OCI-LY1 (cell line): ENCODE measurements at regions not wholly inside any gene's neighbourhood (a gene's known extent, or its start where the extent isn't known, plus 50 kb on each side); places are given as distances from the start of the nearest gene placed in this dataset.

Experiments
- H2AFZ ChIP-seq: fragments of 200-600 bp; sonication (generic), shearing (Covaris generic); 2 replicates; pipeline ENCODE4 v1.6.0; 2014; ENCODE audit warnings: antibody characterized with exemption, mild to moderate bottlenecking, low read length
- H3F3A ChIP-seq: fragments of 200-600 bp; sonication (generic), shearing (Covaris generic); 2 replicates; pipeline ENCODE4 v1.6.0; 2014; ENCODE audit warnings: mild to moderate bottlenecking, antibody characterized with exemption, low read length, moderate library complexity; ENCODE audit not compliant: insufficient read depth
- H3K27ac ChIP-seq: fragments of 200-600 bp; sonication (generic); 2 replicates; pipeline ENCODE4 v1.5.1; 2014; ENCODE audit warnings: low read length, mixed run types, mild to moderate bottlenecking, low read depth; ENCODE audit not compliant: poor library complexity, severe bottlenecking
- H3K27me3 ChIP-seq: fragments of 200-600 bp; sonication (generic); 2 replicates; pipeline ENCODE4 v1.6.0; 2014; ENCODE audit warnings: antibody characterized with exemption, mild to moderate bottlenecking, low read length, moderate library complexity; ENCODE audit not compliant: insufficient read depth
- H3K36me3 ChIP-seq: fragments of 200-600 bp; sonication (generic); 2 replicates; pipeline ENCODE4 v1.6.1; 2014; ENCODE audit warnings: mild to moderate bottlenecking, antibody characterized with exemption, low read length, moderate library complexity, mixed read lengths; ENCODE audit not compliant: insufficient read depth
- H3K4me1 ChIP-seq: fragments of 200-600 bp; sonication (generic); 2 replicates; pipeline ENCODE4 v1.5.1; 2014; ENCODE audit warnings: mild to moderate bottlenecking, low read length, moderate library complexity; ENCODE audit not compliant: insufficient read depth, severe bottlenecking
- H3K4me2 ChIP-seq: fragments of 200-600 bp; sonication (generic), shearing (Covaris generic); 2 replicates; pipeline ENCODE4 v1.6.1; 2014; ENCODE audit warnings: low read length
- H3K4me3 ChIP-seq: fragments of 200-600 bp; sonication (generic); 2 replicates; pipeline ENCODE4 v1.5.1; 2014; ENCODE audit warnings: low read length, low read depth, mild to moderate bottlenecking, mixed read lengths; ENCODE audit not compliant: poor library complexity, severe bottlenecking
- H3K79me2 ChIP-seq: fragments of 200-600 bp; shearing (Covaris generic); 2 replicates; pipeline ENCODE4 v1.6.1; 2016; ENCODE audit warnings: mixed run types, low read length, mixed read lengths; ENCODE audit not compliant: insufficient read depth
- H3K9ac ChIP-seq: fragments of 200-600 bp; sonication (generic), shearing (Covaris generic); 2 replicates; pipeline ENCODE4 v1.6.1; 2014; ENCODE audit warnings: mild to moderate bottlenecking, low read length, mixed read lengths
- H3K9me2 ChIP-seq: fragments of 200-600 bp; sonication (generic), shearing (Covaris generic); 2 replicates; pipeline ENCODE4 v1.6.1; 2014; ENCODE audit warnings: low read depth, mild to moderate bottlenecking, low read length, mixed read lengths
- H3K9me3 ChIP-seq: fragments of 200-600 bp; shearing (Covaris generic); 2 replicates; pipeline ENCODE4 v1.6.1; 2014; ENCODE audit warnings: low read length, mixed read lengths
- H4K20me1 ChIP-seq: fragments of 200-600 bp; sonication (generic), shearing (Covaris generic); 2 replicates; pipeline ENCODE4 v1.6.0; 2016; ENCODE audit warnings: mild to moderate bottlenecking, low read length; ENCODE audit not compliant: insufficient read depth
- CTCF ChIP-seq: fragments of 200-600 bp; sonication (generic), shearing (Covaris generic); IDR thresholded peaks from 2 replicates; pipeline ENCODE4 v1.5.1; 2017; ENCODE audit warnings: mild to moderate bottlenecking, antibody characterized with exemption, low read length, moderate library complexity, mixed read lengths
- EZH2 ChIP-seq: fragments of 200-600 bp; sonication (generic), shearing (Covaris generic); IDR thresholded peaks from 2 replicates; pipeline ENCODE4 v1.8.0; 2017; ENCODE audit warnings: borderline replicate concordance, mixed run types, mild to moderate bottlenecking, antibody characterized with exemption, low read length, moderate library complexity, mixed read lengths

GRCh38 chr15:87707071-87707470 is 549.5 kb downstream of the NTRK3 start:
- H3K4me2 ChIP-seq = no peak overlapping the region
- H3K27ac ChIP-seq = no peak overlapping the region
- TF ChIP-seq CTCF (no peak), EZH2 (no peak)
- no peak overlapping the region for H3K4me3 ChIP-seq
- H2AFZ ChIP-seq = no peak overlapping the region
- no peaks in the 10 kb centered on the region for H3F3A ChIP-seq
- no peaks in the 10 kb centered on the region for H3K9me2 ChIP-seq
- H3K4me1 ChIP-seq = no peaks in the 10 kb centered on the region
- H4K20me1 ChIP-seq = no peaks in the 10 kb centered on the region
- no peaks in the 10 kb centered on the region for H3K36me3 ChIP-seq
- no peaks in the 10 kb centered on the region for H3K79me2 ChIP-seq
- no peaks in the 10 kb centered on the region for H3K27me3 ChIP-seq
- no peak overlapping the region for H3K9ac ChIP-seq
- no peaks in the 10 kb centered on the region for H3K9me3 ChIP-seq

DNA sequence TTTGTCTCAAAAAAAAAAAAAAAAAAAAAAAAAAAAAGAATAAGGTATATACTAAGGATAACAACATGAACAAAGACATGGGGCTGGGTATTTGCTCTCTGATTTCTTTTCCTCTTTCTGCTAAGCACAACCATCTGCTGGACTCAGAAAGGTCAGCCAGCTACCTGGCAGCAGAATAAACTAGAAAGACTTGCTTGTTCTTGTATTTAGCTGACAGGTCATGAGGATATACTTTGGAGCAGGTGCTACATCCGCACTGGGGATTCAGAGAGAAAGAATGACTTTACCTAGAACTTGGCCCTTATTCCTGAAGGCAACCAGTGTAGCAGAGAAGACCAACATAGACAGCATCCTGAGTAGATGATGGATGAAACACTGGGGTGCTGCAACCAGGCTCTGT is 550.5 kb downstream of the NTRK3 start:
- no peaks in the 10 kb centered on the region for H3F3A ChIP-seq

GRCh38 chr15:87704276-87704675 is 552.3 kb downstream of the NTRK3 start:
- no peak for TF ChIP-seq EZH2
- no peaks in the 10 kb centered on the region for H3K36me3 ChIP-seq
- H3K27ac ChIP-seq = no peak overlapping the region
- no peak overlapping the region for H3K4me2 ChIP-seq
- no peaks in the 10 kb centered on the region for H3F3A ChIP-seq
- no peaks in the 10 kb centered on the region for H3K9me2 ChIP-seq
- no peak overlapping the region for H3K9ac ChIP-seq
- H4K20me1 ChIP-seq = no peaks in the 10 kb centered on the region
- H3K9me3 ChIP-seq = no peaks in the 10 kb centered on the region
- H3K4me3 ChIP-seq = no peak overlapping the region
- H3K79me2 ChIP-seq = no peaks in the 10 kb centered on the region
- no peaks in the 10 kb centered on the region for H3K27me3 ChIP-seq
- no peaks in the 10 kb centered on the region for H3K4me1 ChIP-seq
- H2AFZ ChIP-seq = no peak overlapping the region

More for the DNA sequence above, 550.5 kb downstream of the NTRK3 start:
- TF ChIP-seq CTCF (no peak), EZH2 (no peak)
- H3K27ac ChIP-seq = no peak overlapping the region
- H2AFZ ChIP-seq = no peak overlapping the region
- H3K27me3 ChIP-seq = no peaks in the 10 kb centered on the region
- H3K9me2 ChIP-seq = no peaks in the 10 kb centered on the region
- H3K4me2 ChIP-seq = no peak overlapping the region
- no peaks in the 10 kb centered on the region for H3K4me1 ChIP-seq
- H3K9me3 ChIP-seq = no peaks in the 10 kb centered on the region
- H3K79me2 ChIP-seq = no peaks in the 10 kb centered on the region
- no peaks in the 10 kb centered on the region for H3K36me3 ChIP-seq
- no peak overlapping the region for H3K9ac ChIP-seq
- no peaks in the 10 kb centered on the region for H4K20me1 ChIP-seq
- no peak overlapping the region for H3K4me3 ChIP-seq

DNA sequence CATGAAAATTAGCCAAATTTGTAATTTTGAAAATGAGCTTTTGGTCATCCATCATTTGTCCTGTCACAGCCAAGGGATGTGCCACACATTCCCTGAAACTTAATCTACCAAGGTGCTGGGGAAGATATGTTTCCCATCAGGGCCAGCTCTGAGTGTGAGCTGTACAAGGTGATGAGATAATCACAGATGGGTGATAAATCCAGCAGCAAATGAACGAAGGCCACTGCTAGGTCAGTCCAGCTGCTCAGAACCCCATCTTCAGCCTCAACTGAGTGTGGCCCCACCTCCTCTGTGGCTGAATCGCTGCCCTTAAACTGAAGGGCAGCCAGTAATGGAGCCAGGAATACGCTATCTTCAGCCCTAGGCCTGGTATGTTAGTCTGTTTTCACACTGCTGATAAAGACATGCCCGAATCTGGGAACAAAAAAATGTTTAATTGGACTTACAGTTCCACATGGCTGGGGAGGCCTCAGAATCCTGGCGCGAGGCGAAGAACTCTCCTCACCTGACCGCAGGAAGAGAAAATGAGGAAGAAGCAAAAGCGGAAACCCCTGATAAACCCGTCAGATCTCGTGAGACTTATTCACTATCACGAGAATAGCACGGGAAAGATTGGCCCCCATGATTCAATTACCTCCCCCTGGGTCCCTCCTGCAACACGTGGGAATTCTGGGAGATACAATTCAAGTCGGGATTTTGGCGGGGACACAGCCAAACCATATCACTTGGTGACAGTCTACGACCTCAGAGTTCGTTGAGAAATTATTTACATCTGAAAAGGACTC is 553.0 kb downstream of the NTRK3 start:
- no peak for TF ChIP-seq CTCF
- TF ChIP-seq EZH2 = no peak
- Histone ChIP-seq H3K27ac (no peak overlapping the region), H3K4me1 (no peaks in the 10 kb centered on the region), H3K27me3 (no peaks in the 10 kb centered on the region), H3K9me2 (no peaks in the 10 kb centered on the region), H3K9me3 (no peaks in the 10 kb centered on the region), H3F3A (no peaks in the 10 kb centered on the region), H2AFZ (no peak overlapping the region), H3K4me2 (no peak overlapping the region), H4K20me1 (no peaks in the 10 kb centered on the region), H3K4me3 (no peak overlapping the region), H3K79me2 (no peaks in the 10 kb centered on the region), H3K36me3 (no peaks in the 10 kb centered on the region), H3K9ac (no peak overlapping the region)
